ENCODE measurements at regions not wholly inside any gene's neighbourhood (a gene's known extent, or its start where the extent isn't known, plus 50 kb on each side); places are given as distances from the start of the nearest gene placed in this dataset.

DNA sequence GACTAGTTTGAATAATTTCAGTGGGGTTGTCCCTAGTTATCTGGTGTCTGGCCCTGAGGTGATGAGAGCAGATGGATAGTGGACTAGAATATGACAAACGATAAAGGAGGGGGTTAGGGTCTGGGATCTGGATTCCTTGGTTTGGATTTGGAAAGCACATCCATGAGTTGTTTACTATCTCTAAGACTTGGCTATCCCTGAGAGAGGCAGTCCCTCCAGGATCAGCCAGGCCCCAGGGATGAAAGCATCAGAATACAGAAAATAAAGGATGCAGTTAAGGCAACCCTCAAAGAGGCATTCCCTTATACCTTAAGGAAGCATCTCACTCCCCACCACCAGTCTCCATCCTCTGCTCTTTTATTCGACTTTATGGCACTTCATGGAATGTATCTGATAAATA is 230.7 kb downstream of the NHLRC3 start:
- Histone ChIP-seq H3K27me3 (no peaks in the 10 kb centered on the region), H3K27ac (no peak overlapping the region), H3K4me3 (no peak overlapping the region), H3K4me1 (replicated peaks in 1 of 2) (no peaks in the 10 kb centered on the region), H3K9me3 (replicated peaks in 1 of 3) (no peaks in the 10 kb centered on the region), H3K36me3 (replicated peaks in 1 of 2) (no peaks in the 10 kb centered on the region)
- intact Hi-C loops (cut with DNase I) = no loop called here
- TF ChIP-seq POLR2A (IDR thresholded peaks at IDR 0.05) (no peak), CTCF (IDR thresholded peaks at IDR 0.05) (no peak)
- DNase-seq = no peak
- whole genome bisulfite sequencing, 4 donors = 74 to 88% (median 84%) methylated on average over 2 of the region's 2 CpGs

- H3K9me3 ChIP-seq (replicated peaks in 1 of 3) = no peaks in the 10 kb centered on the region
- WGBS, 4 donors = 70 to 96% (median 89%) methylated on average over 1 of the region's 1 CpG
- DNase-seq = no peak
- intact Hi-C loops (cut with DNase I) = no loop called here
- no peak for TF ChIP-seq POLR2A (IDR thresholded peaks at IDR 0.05)
- TF ChIP-seq CTCF (IDR thresholded peaks at IDR 0.05) = no peak
- H3K4me3 ChIP-seq = no peak overlapping the region
- no peaks in the 10 kb centered on the region for H3K4me1 ChIP-seq (replicated peaks in 1 of 2)
- H3K27ac ChIP-seq = no peak overlapping the region
- no peaks in the 10 kb centered on the region for H3K27me3 ChIP-seq
- H3K36me3 ChIP-seq (replicated peaks in 1 of 2) = no peaks in the 10 kb centered on the region
Observed at GRCh38 chr13:39269411-39269810, 231.2 kb downstream of the NHLRC3 start.

GRCh38 chr13:39272994-39273393 is 234.7 kb downstream of the NHLRC3 start:
- WGBS, 4 donors = 63 to 70% (median 66%) methylated on average over 1 of the region's 1 CpG
- H3K27ac ChIP-seq = no peak overlapping the region
- intact Hi-C loops (cut with DNase I) = loop anchor here in 1 of 2 donors (10.0 kb wide), 1 partner anchor 332 kb away; the partner anchor contains the start of gene LHFPL6
- H3K4me1 ChIP-seq (replicated peaks in 1 of 2) = no peaks in the 10 kb centered on the region
- TF ChIP-seq CTCF (IDR thresholded peaks at IDR 0.05) = no peak
- TF ChIP-seq POLR2A (IDR thresholded peaks at IDR 0.05) = no peak
- H3K27me3 ChIP-seq = no peaks in the 10 kb centered on the region
- no peak for DNase-seq
- H3K9me3 ChIP-seq (replicated peaks in 1 of 3) = no peaks in the 10 kb centered on the region
- H3K36me3 ChIP-seq (replicated peaks in 1 of 2) = no peaks in the 10 kb centered on the region
- no peak overlapping the region for H3K4me3 ChIP-seq

DNA sequence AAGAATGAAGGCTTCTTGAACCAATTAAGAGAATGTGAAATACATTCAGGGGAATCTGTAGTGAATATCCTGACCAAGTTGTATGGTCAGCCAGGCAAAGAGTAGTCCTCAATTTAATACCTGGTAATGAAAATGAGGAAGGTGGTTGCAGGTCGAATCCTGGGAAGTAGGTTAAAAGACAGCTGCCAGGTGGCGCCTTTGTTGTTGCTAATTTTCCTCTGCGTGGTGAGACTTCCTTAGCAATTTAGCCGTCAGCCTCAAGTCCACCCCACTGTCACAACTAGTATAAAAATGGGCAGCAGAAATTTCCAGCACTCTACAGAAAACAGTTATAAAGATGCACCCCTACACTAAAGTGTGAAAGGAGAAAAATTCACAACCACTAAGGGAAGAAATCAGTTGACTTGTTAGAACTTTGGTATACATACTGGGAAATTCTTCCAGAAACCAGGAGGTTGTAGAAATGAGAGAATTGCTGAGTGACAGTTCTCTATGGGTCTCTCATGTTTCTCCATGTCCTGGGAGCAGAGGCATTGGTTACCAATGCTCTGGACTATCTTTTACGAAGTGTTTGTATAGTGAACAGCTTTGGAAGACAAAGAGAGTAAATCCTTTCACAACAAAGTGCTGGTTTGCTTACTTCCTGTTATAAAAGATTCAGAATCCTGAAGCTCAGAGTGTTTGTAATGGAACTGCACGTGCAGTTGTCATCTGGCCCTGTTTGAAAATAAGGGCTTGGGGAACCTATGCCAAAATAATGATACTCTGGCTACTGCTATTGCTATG is 235.9 kb downstream of the NHLRC3 start:
- 64 to 71% (median 65%) methylated on average over 5 to 6 of the region's 6 CpGs for WGBS, 4 donors
- Histone ChIP-seq H3K4me3 (no peak overlapping the region), H3K9me3 (replicated peaks in 1 of 3) (no peaks in the 10 kb centered on the region), H3K27ac (no peak overlapping the region), H3K4me1 (replicated peaks in 1 of 2) (no peaks in the 10 kb centered on the region), H3K36me3 (replicated peaks in 1 of 2) (no peaks in the 10 kb centered on the region), H3K27me3 (no peaks in the 10 kb centered on the region)
- intact Hi-C loops (cut with DNase I) = loop anchor here in 1 of 2 donors (10.0 kb wide), 1 partner anchor 331 kb away; the partner anchor contains the start of gene LHFPL6
- TF ChIP-seq CTCF (IDR thresholded peaks at IDR 0.05) = no peak
- TF ChIP-seq POLR2A (IDR thresholded peaks at IDR 0.05) = no peak
- DNase-seq = no peak

Measured in adrenal gland (tissue), 9 donors.